H1 (cell line): ENCODE measurements at regions not wholly inside any gene's neighbourhood (a gene's known extent, or its start where the extent isn't known, plus 50 kb on each side); places are given as distances from the start of the nearest gene placed in this dataset.

Experiments
- CTCF ChIP-seq, 3 experiments: IDR thresholded peaks; 1 replicate in 2 of 3; 2 replicates in 1 of 3; pipeline versions ENCODE4 v1.5.1 to v1.6.1; 2011; ENCODE audit warnings: low read length in 3 of 3, mild to moderate bottlenecking in 3 of 3, inconsistent platforms in 2 of 3, low read depth in 1 of 3, moderate library complexity in 1 of 3; ENCODE audit not compliant: insufficient read depth in 1 of 3; ENCODE audit errors: control extremely low read depth in 1 of 3
- POLR2A ChIP-seq, 2 experiments: IDR thresholded peaks; 1 replicate in 1 of 2; 2 replicates in 1 of 2; pipeline ENCODE4 v1.6.1; 2011; ENCODE audit warnings: low read depth in 2 of 2, low read length in 2 of 2, mild to moderate bottlenecking in 2 of 2; ENCODE audit errors: control extremely low read depth in 1 of 2
- RFX5 ChIP-seq: IDR thresholded peaks from 2 replicates; pipeline ENCODE4 v1.6.1; 2011; ENCODE audit warnings: low read depth, low read length, improper control_type of control experiment, borderline replicate concordance
- SUZ12 ChIP-seq: fragments of 200-600 bp; sonication (generic); IDR thresholded peaks from 2 replicates; pipeline ENCODE4 v1.6.1; 2012; ENCODE audit warnings: mild to moderate bottlenecking, inconsistent platforms, low read length, moderate library complexity, mixed read lengths

- TF ChIP-seq SUZ12 (no peak), RFX5 (no peak), CTCF (IDR thresholded peaks at IDR 0.05; ENCODE audit: control extremely low read depth in 1 of 3, insufficient read depth in 1 of 3, low read depth in 1 of 3, low read length in 3 of 3) (no peak), POLR2A (IDR thresholded peaks at IDR 0.05; ENCODE audit: control extremely low read depth in 1 of 2, low read depth in 2 of 2, low read length in 2 of 2) (no peak)
Measured at GRCh38 chr5:36442352-36442751, 140.7 kb upstream of the RANBP3L start.
